Liver (tissue), 3 donors: ENCODE measurements at regions not wholly inside any gene's neighbourhood (a gene's known extent, or its start where the extent isn't known, plus 50 kb on each side); places are given as distances from the start of the nearest gene placed in this dataset.

Experiments
- EGR1 ChIP-seq, 2 donors: IDR thresholded peaks; 2 replicates each; pipeline ENCODE4 v1.6.1; 2016 to 2018; ENCODE audit warnings: antibody characterized with exemption in 2 of 2, low read depth in 2 of 2
- RAD21 ChIP-seq, 2 donors: IDR thresholded peaks; 2 replicates each; pipeline ENCODE4 v1.6.1; 2016; ENCODE audit warnings: antibody characterized with exemption in 2 of 2, mild to moderate bottlenecking in 2 of 2
- RXRA ChIP-seq, 2 donors: IDR thresholded peaks; 2 replicates each; pipeline ENCODE4 v1.6.1; 2017 to 2018; ENCODE audit warnings: antibody characterized with exemption in 2 of 2, mild to moderate bottlenecking in 1 of 2
- SP1 ChIP-seq: IDR thresholded peaks from 2 replicates; pipeline ENCODE4 v1.6.1; 2018; ENCODE audit warnings: antibody characterized with exemption, mild to moderate bottlenecking
- TAF1 ChIP-seq: conservative IDR thresholded peaks from 2 replicates; pipeline ENCODE4 v1.6.1; 2016; ENCODE audit warnings: antibody characterized with exemption, mild to moderate bottlenecking
- TF ChIP-seq, protein P1 (sequence below): fragments of 150-350 bp; IDR thresholded peaks from 2 replicates; pipeline ENCODE4 v1.5.1; 2017; ENCODE audit warnings: improper control_type of control experiment, low read depth, low read length; ENCODE audit not compliant: missing input control
- TF ChIP-seq, protein P2 (sequence below): IDR thresholded peaks from 2 replicates; pipeline ENCODE4 v1.6.1; 2016; ENCODE audit warnings: antibody characterized with exemption
- TF ChIP-seq, protein P3 (sequence below): IDR thresholded peaks from 2 replicates; pipeline ENCODE4 v1.6.1; 2016; ENCODE audit warnings: antibody characterized with exemption
- TF ChIP-seq, protein P4 (sequence below): IDR thresholded peaks from 2 replicates; pipeline ENCODE4 v1.6.1; 2016; ENCODE audit warnings: antibody characterized with exemption, mild to moderate bottlenecking
- donor health status: healthy.
- donor health status: healthy.

DNA sequence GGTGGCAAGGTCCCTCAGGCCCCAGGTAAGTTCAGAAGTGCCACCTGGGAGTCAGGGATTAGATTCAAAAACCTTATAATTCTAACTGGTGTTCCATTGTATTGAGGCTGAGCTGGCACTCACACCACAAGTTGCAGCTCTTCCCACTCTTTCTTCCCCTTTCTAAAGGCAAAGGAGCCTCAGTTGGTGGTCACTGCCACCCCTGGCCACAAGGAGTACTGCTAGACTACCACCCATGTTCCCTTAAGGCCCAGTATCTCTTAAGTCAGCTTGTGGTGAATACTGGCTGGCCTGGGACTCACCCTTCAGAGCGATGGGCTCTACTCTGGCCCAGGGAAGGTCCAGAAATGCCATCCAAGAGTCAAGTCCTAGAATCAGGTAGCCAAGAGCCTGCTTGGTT is 421.1 kb upstream of the KHDRBS2 start:
- TF ChIP-seq, protein P1, sequence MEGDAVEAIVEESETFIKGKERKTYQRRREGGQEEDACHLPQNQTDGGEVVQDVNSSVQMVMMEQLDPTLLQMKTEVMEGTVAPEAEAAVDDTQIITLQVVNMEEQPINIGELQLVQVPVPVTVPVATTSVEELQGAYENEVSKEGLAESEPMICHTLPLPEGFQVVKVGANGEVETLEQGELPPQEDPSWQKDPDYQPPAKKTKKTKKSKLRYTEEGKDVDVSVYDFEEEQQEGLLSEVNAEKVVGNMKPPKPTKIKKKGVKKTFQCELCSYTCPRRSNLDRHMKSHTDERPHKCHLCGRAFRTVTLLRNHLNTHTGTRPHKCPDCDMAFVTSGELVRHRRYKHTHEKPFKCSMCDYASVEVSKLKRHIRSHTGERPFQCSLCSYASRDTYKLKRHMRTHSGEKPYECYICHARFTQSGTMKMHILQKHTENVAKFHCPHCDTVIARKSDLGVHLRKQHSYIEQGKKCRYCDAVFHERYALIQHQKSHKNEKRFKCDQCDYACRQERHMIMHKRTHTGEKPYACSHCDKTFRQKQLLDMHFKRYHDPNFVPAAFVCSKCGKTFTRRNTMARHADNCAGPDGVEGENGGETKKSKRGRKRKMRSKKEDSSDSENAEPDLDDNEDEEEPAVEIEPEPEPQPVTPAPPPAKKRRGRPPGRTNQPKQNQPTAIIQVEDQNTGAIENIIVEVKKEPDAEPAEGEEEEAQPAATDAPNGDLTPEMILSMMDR, result no peak
- TF ChIP-seq TAF1 (no peak), SP1 (no peak), EGR1 (IDR thresholded peaks at IDR 0.05; ENCODE audit: low read depth in 2 of 2) (no peak), RXRA (IDR thresholded peaks at IDR 0.05) (no peak), RAD21 (IDR thresholded peaks at IDR 0.05) (no peak)
- TF ChIP-seq, protein P2, sequence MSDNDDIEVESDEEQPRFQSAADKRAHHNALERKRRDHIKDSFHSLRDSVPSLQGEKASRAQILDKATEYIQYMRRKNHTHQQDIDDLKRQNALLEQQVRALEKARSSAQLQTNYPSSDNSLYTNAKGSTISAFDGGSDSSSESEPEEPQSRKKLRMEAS, result no peak
- TF ChIP-seq, protein P3, sequence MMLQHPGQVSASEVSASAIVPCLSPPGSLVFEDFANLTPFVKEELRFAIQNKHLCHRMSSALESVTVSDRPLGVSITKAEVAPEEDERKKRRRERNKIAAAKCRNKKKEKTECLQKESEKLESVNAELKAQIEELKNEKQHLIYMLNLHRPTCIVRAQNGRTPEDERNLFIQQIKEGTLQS, result no peak
- TF ChIP-seq, protein P4, sequence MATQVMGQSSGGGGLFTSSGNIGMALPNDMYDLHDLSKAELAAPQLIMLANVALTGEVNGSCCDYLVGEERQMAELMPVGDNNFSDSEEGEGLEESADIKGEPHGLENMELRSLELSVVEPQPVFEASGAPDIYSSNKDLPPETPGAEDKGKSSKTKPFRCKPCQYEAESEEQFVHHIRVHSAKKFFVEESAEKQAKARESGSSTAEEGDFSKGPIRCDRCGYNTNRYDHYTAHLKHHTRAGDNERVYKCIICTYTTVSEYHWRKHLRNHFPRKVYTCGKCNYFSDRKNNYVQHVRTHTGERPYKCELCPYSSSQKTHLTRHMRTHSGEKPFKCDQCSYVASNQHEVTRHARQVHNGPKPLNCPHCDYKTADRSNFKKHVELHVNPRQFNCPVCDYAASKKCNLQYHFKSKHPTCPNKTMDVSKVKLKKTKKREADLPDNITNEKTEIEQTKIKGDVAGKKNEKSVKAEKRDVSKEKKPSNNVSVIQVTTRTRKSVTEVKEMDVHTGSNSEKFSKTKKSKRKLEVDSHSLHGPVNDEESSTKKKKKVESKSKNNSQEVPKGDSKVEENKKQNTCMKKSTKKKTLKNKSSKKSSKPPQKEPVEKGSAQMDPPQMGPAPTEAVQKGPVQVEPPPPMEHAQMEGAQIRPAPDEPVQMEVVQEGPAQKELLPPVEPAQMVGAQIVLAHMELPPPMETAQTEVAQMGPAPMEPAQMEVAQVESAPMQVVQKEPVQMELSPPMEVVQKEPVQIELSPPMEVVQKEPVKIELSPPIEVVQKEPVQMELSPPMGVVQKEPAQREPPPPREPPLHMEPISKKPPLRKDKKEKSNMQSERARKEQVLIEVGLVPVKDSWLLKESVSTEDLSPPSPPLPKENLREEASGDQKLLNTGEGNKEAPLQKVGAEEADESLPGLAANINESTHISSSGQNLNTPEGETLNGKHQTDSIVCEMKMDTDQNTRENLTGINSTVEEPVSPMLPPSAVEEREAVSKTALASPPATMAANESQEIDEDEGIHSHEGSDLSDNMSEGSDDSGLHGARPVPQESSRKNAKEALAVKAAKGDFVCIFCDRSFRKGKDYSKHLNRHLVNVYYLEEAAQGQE, result no peak
